ENCODE measurements at regions not wholly inside any gene's neighbourhood (a gene's known extent, or its start where the extent isn't known, plus 50 kb on each side); places are given as distances from the start of the nearest gene placed in this dataset.

DNA sequence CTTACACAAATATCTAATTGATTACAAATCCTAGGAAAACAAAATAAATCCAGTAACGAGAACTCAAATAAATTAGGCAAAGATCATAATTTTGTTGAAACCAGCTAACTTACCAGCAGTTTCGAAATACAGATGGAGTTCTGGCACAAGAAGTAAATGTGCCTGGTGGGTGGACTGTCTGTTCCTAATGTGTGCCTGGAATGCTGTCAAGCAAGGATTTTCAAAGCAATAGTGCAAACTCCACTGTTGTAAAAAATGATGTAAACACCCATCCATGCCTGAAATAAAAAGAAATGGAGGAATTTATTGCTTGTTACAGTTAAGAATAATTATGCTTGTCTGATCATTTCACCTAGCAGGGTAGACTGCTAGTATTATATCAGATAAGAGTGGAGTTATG is 423.9 kb upstream of the MAP2 start:
- Histone ChIP-seq H4K91ac (ENCODE audit: insufficient read length, low read depth, low read length) (no peak overlapping the region), H3K18ac (ENCODE audit: insufficient read length, low read depth, low read length) (no peak overlapping the region), H3K4me2 (ENCODE audit: insufficient read depth, insufficient read length, low read length) (no peak overlapping the region), H3K27ac (ENCODE audit: insufficient read length, low read depth, low read length) (no peak overlapping the region), H4K5ac (ENCODE audit: insufficient read length, low read depth, low read length) (no peak overlapping the region), H3T11ph (ENCODE audit: low read length) (no peak overlapping the region), H2BK120ac (ENCODE audit: low read depth, low read length, poor library complexity, severe bottlenecking) (no peak overlapping the region), H2AFZ (ENCODE audit: low read length) (no peak overlapping the region), H2AK5ac (ENCODE audit: insufficient read length, low read length) (no peak overlapping the region), H3K9me3 (ENCODE audit: control insufficient read depth, low read depth, low read length) (peaks cover 4% of the 10 kb centered on the region), H2BK20ac (ENCODE audit: low read depth, low read length, poor library complexity, severe bottlenecking) (no peak overlapping the region), H2BK12ac (ENCODE audit: insufficient read length, low read depth, low read length) (no peak overlapping the region), H3K14ac (ENCODE audit: insufficient read depth, low read length) (no peak overlapping the region), H3K79me2 (ENCODE audit: insufficient read depth, low read length) (no peaks in the 10 kb centered on the region), H2BK15ac (ENCODE audit: low read depth, low read length) (no peak overlapping the region), H3K27me3 (ENCODE audit: insufficient read depth, low read length) (no peaks in the 10 kb centered on the region), H3K4me1 (ENCODE audit: insufficient read depth, low read length) (no peaks in the 10 kb centered on the region), H3K79me1 (ENCODE audit: insufficient read depth, low read depth, low read length, poor library complexity, severe bottlenecking) (no peaks in the 10 kb centered on the region), H3K56ac (ENCODE audit: insufficient read length, low read depth, low read length) (no peak overlapping the region), H3K23ac (ENCODE audit: insufficient read length, low read depth, low read length) (no peak overlapping the region), H3K4ac (ENCODE audit: low read depth, low read length) (no peak overlapping the region), H3K23me2 (ENCODE audit: insufficient read length, low read depth, low read length, poor library complexity, severe bottlenecking) (no peaks in the 10 kb centered on the region), H4K8ac (replicated peaks; ENCODE audit: insufficient read length, low read depth, low read length) (no peak overlapping the region), H2BK5ac (ENCODE audit: insufficient read length, low read length) (no peak overlapping the region), H3K9ac (ENCODE audit: extremely low read depth, insufficient read length, low read length) (no peak overlapping the region), H4K20me1 (ENCODE audit: control insufficient read depth, insufficient read depth, insufficient read length) (no peaks in the 10 kb centered on the region)
- Mint-ChIP-seq H3K27ac (no peak overlapping the region), H3K27me3 (ENCODE audit: low read depth) (no peaks in the 10 kb centered on the region), H3K4me3 (no peak overlapping the region), H3K4me1 (no peaks in the 10 kb centered on the region), H3K36me3 (ENCODE audit: insufficient read depth in 1 of 3, low read depth in 3 of 3) (peaks cover 4 to 14% (median 5%) of the 10 kb centered on the region in 3 experiments), H3K9me3 (peaks cover 9 to 11% of the 10 kb centered on the region in 2 experiments)
- WGBS (ENCODE audit: extremely low coverage, insufficient read length, low lambda C conversion rate) = no CpG with 5 or more reads among the region's 2 CpGs
- DNase-seq = no peak
- TF ChIP-seq, protein P1, sequence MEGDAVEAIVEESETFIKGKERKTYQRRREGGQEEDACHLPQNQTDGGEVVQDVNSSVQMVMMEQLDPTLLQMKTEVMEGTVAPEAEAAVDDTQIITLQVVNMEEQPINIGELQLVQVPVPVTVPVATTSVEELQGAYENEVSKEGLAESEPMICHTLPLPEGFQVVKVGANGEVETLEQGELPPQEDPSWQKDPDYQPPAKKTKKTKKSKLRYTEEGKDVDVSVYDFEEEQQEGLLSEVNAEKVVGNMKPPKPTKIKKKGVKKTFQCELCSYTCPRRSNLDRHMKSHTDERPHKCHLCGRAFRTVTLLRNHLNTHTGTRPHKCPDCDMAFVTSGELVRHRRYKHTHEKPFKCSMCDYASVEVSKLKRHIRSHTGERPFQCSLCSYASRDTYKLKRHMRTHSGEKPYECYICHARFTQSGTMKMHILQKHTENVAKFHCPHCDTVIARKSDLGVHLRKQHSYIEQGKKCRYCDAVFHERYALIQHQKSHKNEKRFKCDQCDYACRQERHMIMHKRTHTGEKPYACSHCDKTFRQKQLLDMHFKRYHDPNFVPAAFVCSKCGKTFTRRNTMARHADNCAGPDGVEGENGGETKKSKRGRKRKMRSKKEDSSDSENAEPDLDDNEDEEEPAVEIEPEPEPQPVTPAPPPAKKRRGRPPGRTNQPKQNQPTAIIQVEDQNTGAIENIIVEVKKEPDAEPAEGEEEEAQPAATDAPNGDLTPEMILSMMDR (conservative IDR thresholded peaks at IDR 0.05) = no peak

All from H9 (cell line).